NCI-H748 (cell line): ENCODE measurements at regions not wholly inside any gene's neighbourhood (a gene's known extent, or its start where the extent isn't known, plus 50 kb on each side); places are given as distances from the start of the nearest gene placed in this dataset.

Source experiments
- DNase-seq: peaks from one replicate; lab custom pipeline; 2025; ENCODE audit not compliant: unreplicated experiment; lab: John Stamatoyannopoulos, UW

- no peak for DNase-seq
Observed at GRCh38 chr5:93184041-93184440, 397.0 kb downstream of the NR2F1-AS1 start.

- no peak for DNase-seq
Observed at GRCh38 chr5:93179466-93179865, 401.6 kb downstream of the NR2F1-AS1 start.

GRCh38 chr5:93174930-93175329 lies 406.1 kb downstream of the NR2F1-AS1 start:
- no peak for DNase-seq

GRCh38 chr5:93165559-93165958 lies 415.5 kb downstream of the NR2F1-AS1 start:
- DNase-seq: no peak

DNA sequence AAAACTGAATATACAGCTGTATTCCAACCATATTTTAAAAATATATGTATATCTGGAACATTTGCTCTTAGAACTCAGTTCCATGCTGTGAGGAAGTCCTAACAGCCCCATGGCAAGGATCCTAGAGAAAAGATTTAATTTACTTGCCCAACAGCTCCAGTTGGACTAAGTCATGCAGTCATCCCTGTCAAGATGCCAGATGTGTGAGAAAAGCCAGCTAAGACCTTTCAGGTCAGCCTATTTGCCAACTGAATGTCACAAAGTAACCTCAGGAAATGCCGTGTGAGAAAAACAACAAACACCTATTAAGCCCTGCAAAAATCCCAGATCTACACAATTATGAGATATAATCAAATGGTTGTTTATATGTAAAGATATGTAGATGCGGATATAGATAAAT lies 416.3 kb downstream of the NR2F1-AS1 start:
- no peak for DNase-seq

DNA sequence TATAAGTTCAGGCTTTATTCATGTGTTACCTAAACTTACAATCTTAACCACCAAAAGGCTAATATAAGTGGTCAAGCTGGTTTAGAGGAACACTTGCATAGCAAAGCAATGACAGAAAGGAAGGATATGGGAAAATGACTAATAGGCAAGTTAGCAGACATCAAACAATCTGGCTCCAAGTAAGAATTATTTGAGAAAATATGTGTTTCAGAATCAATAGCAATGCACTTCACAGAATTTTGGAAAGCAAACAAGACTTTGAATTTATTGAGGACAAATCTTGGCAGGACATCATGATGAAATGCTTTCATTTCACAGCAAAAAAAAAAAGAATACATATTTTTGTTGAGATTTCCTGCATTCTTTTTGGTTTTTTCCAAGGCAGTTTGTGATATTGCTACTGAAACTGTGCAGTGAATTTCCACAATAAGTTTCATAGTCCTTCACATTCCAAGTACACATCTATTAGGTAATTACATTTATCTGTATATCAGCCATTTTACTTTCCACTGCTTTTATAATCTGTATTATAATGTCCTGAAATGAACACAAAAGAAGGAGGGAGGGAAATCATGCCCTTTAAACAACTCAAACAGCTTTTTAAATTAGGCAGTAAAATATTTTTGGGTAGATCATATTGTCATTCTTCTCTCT lies 417.9 kb downstream of the NR2F1-AS1 start:
- no peak for DNase-seq

GRCh38 chr5:93161661-93162654 lies 419.1 kb downstream of the NR2F1-AS1 start:
- DNase-seq: peak; percentile 23

DNA sequence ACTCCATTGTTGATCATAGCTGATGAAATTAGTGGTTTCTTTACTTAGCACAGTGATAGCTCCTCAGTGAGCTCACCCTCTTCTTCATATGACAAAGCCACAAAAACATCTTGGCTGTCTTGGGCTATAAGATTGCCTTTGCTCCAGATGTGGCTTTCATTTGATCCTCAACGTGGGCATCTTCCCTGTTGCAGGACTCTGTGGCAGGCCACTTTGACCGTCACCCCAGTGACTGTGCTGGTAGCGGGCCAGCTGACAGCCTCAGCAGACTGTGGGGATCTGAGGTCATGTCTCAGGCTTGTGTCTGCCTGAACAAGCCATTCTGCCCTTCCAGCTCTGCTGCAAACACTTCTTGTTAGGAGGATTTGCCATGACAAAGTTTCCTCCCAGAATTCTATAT lies 422.2 kb downstream of the NR2F1-AS1 start:
- no peak for DNase-seq

DNA sequence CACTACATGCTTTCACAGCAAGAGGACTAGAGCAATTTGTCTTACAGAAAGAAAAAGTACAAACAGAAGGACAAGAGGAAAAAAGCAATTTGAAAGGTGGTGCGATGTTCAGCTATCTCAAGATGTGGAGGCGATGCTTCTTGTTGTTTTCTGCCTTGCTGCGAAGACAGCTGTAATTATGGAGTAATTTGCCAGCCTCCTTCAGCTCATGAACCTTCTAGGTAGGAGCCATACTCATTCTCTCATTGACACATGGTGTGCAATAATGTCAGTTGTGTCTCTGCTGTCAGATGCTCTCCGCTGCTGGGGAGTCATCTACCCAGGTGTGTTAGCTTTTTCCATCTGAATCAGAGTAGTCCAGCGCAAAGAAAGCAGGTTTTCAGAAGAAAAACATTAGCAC lies 424.5 kb downstream of the NR2F1-AS1 start:
- no peak for DNase-seq

- DNase-seq: no peak
Observed at GRCh38 chr5:93154535-93154934, 426.5 kb downstream of the NR2F1-AS1 start.

DNA sequence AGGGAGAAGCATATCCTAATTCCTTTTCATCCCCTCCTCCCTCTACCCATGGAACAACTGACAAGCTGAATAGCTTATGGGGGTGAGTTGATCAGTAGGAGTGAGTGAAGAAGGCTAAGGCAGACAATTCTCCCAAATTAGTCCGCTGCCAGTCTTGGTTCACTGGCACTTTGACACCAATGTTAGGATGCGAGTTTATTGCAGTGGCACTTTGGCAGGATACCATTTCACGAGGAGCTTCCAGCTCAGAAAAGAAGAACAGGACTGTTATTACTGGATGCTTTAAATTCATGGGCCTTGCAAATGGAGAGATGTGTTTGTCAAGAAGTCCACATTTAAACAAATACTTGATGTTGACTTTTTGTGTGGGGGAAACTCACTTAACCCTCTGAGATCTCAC lies 427.6 kb downstream of the NR2F1-AS1 start:
- DNase-seq: no peak

- DNase-seq: no peak
Observed at GRCh38 chr5:93151896-93152295, 429.1 kb downstream of the NR2F1-AS1 start.

DNA sequence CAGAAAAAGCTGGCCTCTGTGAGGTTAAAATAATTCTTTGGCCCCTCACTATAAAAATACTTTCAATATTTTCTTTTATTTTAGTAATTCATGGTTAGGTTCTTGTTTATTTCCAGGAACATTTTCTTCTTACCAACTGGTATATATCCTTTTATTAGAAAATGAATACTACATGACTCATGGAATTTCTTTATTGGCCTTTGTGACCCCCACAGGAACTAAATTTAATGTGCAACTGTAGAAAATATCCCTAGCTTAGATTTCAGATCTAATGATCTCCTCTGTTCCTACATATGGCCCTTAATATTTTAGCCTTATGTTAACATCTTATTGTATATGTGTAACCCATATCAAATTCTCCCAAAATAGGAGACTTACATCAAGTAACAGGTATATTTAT lies 429.9 kb downstream of the NR2F1-AS1 start:
- no peak for DNase-seq

DNA sequence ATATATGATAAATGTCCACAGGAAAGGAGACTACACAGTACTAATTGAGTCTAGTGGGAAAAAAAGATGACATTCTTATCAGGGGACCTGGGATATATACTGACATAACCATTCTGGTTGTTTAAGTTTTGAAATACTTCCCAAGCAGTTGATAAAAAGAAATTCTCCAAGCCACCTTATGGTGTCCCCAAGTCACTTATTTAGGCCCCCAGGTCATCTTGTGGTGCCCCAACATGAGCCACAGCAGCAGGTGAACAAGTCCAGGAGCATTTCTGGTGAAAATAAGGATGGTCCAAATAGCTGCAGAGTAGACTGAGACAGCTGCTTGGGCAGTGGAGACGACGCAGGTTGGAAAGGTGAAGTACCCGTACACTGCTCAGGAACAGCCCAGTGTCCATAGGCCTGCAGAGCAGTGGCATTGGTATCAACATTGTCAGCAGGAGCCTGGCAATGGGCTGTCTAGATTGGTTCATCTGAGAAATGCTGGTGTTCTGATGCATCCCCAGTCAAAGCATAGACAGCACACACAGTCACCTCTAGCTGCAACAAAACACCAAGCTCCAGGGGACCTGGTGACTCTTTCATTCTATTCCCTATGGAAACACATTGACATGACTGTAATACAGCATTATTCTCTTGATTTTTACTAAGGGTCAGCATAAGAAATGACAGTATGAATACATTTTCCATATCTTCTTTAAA lies 430.6 kb downstream of the NR2F1-AS1 start:
- no peak for DNase-seq

- no peak for DNase-seq
Observed at GRCh38 chr5:93145767-93146166, 435.3 kb downstream of the NR2F1-AS1 start.

- DNase-seq: no peak
Observed at GRCh38 chr5:93145019-93145418, 436.0 kb downstream of the NR2F1-AS1 start.

GRCh38 chr5:93141969-93142368 lies 439.1 kb downstream of the NR2F1-AS1 start:
- no peak for DNase-seq

GRCh38 chr5:93130624-93131490 lies 450.2 kb downstream of the NR2F1-AS1 start:
- DNase-seq: no peak

GRCh38 chr5:93126634-93127033 lies 454.4 kb downstream of the NR2F1-AS1 start:
- DNase-seq: no peak

DNA sequence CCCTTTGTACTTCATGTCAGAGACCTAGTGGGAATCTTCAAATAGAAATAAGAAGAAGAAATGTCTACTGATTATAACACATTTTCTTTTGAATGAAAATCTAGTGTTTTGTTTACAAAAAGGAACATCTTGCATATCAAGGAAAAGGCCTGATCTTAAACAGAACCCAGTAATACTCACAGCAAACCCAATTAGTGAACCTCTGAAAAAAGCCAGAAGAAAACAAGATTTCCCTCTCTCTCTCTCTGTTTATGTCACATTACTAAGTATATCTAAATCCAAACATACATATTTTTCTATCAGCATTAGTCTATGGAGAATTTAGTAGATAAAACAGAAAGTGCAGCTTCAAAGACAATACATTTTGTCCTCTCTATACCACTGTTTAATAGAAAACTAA lies 457.9 kb downstream of the NR2F1-AS1 start:
- DNase-seq: no peak

GRCh38 chr5:93122446-93122845 lies 458.6 kb downstream of the NR2F1-AS1 start:
- DNase-seq: no peak
